IPS-15b (cell line): ENCODE measurements at regions not wholly inside any gene's neighbourhood (a gene's known extent, or its start where the extent isn't known, plus 50 kb on each side); places are given as distances from the start of the nearest gene placed in this dataset.

Source experiments
- H3K27me3 ChIP-seq: one replicate; pipeline ENCODE4 v1.6.1; 2013; ENCODE audit warnings: low read length; ENCODE audit not compliant: control insufficient read depth, insufficient read depth
- H3K36me3 ChIP-seq: one replicate; pipeline ENCODE4 v1.6.1; 2013; ENCODE audit warnings: low read length; ENCODE audit not compliant: control insufficient read depth, insufficient read depth
- H3K4me1 ChIP-seq: one replicate; pipeline ENCODE4 v1.6.1; 2013; ENCODE audit warnings: mild to moderate bottlenecking, low read length; ENCODE audit not compliant: control insufficient read depth, insufficient read depth
- H3K4me3 ChIP-seq: one replicate; pipeline ENCODE4 v1.5.1; 2013; ENCODE audit warnings: low read depth, low read length
- H3K9ac ChIP-seq: one replicate; pipeline ENCODE4 v1.6.1; 2013; ENCODE audit warnings: low read depth, mild to moderate bottlenecking, low read length
- H3K9me3 ChIP-seq: one replicate; pipeline ENCODE4 v1.6.1; 2013; ENCODE audit warnings: mild to moderate bottlenecking, low read length; ENCODE audit not compliant: control insufficient read depth, insufficient read depth

DNA sequence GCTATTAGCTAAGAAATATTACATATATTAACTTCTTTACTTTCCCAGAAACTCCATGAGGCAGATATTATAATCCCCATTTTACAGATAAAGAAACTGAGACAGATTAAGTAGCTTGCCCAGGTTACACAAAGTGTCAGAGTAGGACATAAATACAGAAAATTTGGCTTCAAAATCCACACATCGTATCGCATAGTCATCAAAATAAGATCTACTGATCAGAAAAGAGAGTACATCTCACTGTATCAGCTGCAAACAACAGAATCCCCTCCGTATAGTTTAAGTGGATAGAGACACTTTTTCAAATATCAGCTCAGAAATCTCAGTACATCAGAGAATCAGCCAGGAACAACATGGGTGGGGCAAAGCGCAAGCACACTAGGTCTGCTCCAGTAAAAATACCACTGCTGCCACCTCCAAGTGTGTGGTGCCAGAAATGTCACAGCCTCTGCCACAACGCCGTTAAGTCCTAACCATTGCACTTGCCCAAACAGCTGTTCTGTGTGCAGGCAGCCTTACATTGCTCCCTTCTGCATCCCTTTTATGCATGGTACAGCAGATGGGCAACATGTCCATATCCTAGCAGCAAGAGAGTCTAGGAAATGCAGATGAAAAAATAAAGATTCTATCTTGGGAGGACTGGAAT lies 204.8 kb downstream of the KLF12 start:
- H3K9me3 ChIP-seq, result no peaks in the 10 kb centered on the region
- no peak overlapping the region for H3K4me3 ChIP-seq
- H3K27me3 ChIP-seq, result no peaks in the 10 kb centered on the region
- no peaks in the 10 kb centered on the region for H3K36me3 ChIP-seq
- H3K4me1 ChIP-seq, result no peaks in the 10 kb centered on the region
- H3K9ac ChIP-seq, result no peak overlapping the region

DNA sequence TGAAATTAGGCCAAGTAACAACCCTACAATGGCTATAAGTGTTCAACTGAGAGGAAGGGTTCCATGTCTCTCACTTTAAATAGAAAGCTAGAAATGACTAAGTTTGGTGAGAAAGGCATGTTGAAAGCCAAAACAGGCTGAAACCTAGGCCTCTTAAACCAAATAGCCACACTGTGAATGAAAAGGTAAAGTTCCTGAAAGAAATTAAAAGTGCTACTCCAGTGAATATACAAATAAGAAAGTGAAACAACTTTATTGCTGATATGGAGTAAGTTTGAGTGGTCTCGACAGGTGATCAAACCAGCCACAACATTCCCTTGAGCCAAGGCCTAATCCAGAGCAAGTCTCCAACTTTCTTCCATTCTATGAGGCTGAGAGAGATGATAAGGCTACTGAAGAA lies 209.6 kb downstream of the KLF12 start:
- Histone ChIP-seq H3K9ac (no peak overlapping the region), H3K4me1 (no peaks in the 10 kb centered on the region), H3K27me3 (no peaks in the 10 kb centered on the region), H3K9me3 (no peaks in the 10 kb centered on the region), H3K4me3 (no peak overlapping the region), H3K36me3 (no peaks in the 10 kb centered on the region)

DNA sequence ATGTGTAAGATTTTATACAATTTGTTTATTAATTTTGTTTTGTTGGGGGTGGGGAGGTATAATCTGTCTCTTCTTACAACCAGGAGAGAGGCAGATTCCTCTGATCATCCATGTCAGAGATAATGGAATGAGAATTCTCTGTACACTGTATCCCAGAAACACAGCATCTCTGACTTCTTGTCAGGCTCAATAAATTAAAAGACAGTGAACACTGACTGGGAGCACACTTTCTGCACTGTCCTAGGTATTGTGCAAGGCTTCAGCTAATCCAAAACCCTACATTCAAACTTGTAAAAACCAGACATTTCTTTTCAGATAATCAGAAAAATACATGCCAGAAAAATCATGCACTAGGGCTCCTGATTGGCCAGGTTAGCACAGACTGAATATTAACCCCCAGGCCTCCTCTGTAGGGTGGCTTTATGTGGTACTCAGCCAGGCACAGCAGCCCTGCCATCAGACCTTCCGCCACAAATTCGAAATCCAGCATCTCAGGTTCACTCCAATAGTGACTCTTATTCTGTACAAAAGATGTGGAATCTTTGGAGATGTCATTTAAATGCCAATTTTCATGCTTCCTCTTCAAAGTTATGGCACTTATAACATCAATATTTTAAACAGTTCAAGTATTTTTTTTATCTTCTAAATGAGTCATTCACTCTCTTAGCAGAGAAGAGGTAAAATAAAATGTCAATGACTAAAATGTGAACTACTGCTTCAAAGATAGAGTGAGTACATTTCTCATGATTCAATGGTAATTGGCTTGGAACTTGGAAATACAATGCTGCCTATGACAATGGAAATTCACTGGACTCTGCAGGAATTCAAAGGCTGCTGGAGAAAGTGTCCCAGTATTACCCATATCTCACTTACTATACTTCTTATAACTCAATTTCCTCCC lies 211.5 kb downstream of the KLF12 start:
- Histone ChIP-seq H3K4me3 (no peak overlapping the region), H3K27me3 (no peaks in the 10 kb centered on the region), H3K9ac (no peak overlapping the region), H3K9me3 (no peaks in the 10 kb centered on the region), H3K4me1 (no peaks in the 10 kb centered on the region), H3K36me3 (no peaks in the 10 kb centered on the region)

DNA sequence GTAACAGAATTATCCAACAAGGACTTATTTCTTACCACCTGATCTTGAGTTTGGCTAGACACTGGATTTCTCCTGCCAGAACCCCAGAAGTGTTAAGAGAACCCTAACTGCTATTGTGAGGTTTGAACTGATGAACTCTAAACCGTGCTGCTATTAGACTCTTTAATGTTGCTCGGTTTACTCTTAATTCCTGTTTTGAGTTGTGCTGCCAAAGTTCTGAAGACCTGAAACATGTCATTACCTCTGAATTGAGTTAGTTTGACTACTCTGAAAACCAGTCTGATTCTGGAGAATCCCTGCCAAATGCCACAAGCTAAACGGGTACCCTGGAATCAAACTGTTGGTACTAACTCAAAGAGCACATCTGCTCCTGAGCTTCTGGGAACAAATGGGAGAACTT lies 215.5 kb downstream of the KLF12 start:
- no peak overlapping the region for H3K4me3 ChIP-seq
- no peaks in the 10 kb centered on the region for H3K9me3 ChIP-seq
- no peak overlapping the region for H3K9ac ChIP-seq
- H3K4me1 ChIP-seq, result no peaks in the 10 kb centered on the region
- H3K27me3 ChIP-seq, result no peaks in the 10 kb centered on the region
- H3K36me3 ChIP-seq, result no peaks in the 10 kb centered on the region

DNA sequence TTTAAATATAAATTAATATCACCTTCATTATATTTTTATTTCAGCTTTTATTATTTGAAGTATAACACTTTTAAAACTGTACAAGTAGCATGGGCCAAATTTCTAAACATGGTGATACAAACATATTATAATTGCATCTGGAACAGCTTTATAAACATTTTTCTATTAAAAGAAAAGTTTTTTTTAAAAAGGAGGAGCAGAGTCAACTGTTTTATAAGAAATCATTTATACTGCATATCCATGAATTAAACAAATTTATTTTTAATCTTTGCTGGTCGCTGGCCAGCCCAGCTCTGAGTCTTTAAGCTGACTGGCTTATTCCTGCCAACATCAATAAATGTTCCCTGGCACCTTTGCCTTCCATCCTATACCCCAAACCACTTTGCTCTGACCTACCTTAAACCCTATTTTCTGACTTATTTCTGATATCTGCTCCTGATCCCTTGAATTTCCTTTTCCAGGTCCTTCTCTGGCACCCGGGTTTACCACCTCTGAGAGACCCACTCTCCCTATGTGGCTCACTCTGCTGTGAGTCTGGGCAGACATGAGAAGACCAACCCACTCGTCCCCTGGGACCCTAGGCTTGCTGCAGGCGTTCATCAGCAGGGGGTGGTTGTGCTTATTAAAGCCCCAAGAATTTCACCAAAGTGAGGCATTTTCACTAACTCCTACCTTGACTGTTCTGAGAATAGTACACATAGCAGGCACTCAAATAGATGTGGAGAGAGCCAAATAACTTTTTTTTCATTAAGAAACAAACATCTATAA lies 220.3 kb downstream of the KLF12 start:
- Histone ChIP-seq H3K9me3 (no peaks in the 10 kb centered on the region), H3K9ac (no peak overlapping the region), H3K4me3 (no peak overlapping the region)

DNA sequence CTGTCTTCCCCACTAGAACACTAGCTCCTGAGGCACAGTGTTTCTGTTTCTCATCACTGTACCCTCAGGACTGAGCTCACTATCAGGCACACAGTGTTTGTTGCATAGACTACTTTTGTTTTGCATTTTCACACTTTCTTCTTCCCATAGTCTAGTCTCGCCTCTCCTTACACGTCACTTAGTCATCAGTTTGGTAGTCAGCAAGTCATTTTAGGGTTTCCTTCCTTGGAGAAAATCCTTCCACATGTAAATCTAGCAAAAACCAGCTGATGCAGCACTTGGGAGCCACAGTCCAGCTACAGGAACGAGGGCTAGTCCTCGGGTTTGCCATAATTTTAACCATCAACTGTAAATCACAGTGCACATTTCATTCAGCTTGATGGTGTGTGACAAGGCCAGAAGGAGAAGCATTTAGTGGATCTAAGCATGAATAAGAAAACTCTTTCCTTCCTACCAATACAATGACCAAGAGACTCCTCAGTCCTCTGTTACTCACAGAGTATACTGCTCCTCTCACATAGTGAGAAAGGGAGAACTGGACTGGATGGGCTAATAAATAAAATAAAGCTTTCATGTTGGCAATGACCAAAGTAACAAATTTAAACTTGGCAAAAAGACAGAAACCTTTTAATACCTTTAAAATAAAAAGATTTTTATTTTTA lies 221.0 kb downstream of the KLF12 start:
- H3K36me3 ChIP-seq, result no peaks in the 10 kb centered on the region
- no peaks in the 10 kb centered on the region for H3K9me3 ChIP-seq
- H3K4me3 ChIP-seq, result no peak overlapping the region
- H3K9ac ChIP-seq, result no peak overlapping the region
- H3K27me3 ChIP-seq, result no peaks in the 10 kb centered on the region
- H3K4me1 ChIP-seq, result peaks cover 3% of the 10 kb centered on the region

More for the DNA sequence above, 220.3 kb downstream of the KLF12 start:
- Histone ChIP-seq H3K27me3 (no peaks in the 10 kb centered on the region), H3K4me1 (peaks cover 3% of the 10 kb centered on the region), H3K36me3 (no peaks in the 10 kb centered on the region)

DNA sequence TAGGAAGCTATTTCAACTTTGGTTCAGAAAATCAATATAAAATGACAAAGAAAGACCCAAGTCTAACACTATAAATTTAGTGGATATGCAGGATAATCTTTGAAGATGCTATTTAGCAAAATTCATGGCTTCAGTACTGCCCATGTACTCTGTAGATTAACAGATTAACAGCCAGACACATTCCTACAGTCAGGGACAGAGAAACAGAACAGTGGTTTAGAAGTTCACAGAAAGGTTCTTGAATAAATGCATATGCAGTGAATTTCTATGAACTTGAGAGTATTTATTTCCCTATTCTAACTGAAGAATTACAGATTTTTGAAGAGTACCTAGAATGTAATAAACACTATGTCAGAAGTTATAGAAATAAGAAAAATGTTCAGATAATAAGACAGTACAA lies 222.8 kb downstream of the KLF12 start:
- H3K9ac ChIP-seq, result no peak overlapping the region
- H3K4me1 ChIP-seq, result peaks cover 3% of the 10 kb centered on the region
- no peaks in the 10 kb centered on the region for H3K9me3 ChIP-seq
- peaks cover 3% of the 10 kb centered on the region for H3K27me3 ChIP-seq
- no peak overlapping the region for H3K4me3 ChIP-seq
- no peaks in the 10 kb centered on the region for H3K36me3 ChIP-seq

DNA sequence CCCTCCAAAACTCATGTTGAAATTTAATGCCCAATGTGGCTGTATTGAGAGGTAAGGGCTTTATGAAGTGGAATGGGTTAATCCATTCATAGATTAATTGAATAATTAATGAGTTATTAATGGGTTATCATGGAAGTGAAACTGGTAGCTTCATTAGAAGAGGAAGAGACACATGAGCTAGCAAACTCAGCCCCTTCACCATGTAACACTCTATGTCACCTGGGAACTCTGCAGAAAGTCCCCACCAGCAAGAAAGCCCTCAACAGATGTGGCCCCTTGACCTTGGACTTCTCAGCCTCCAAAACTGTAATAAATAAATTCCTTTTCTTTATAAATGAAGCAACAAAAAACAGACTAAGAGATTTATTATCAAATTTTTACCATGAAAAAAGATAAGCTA lies 223.5 kb downstream of the KLF12 start:
- Histone ChIP-seq H3K9me3 (no peaks in the 10 kb centered on the region), H3K36me3 (no peaks in the 10 kb centered on the region), H3K9ac (no peak overlapping the region), H3K27me3 (peaks cover 5% of the 10 kb centered on the region), H3K4me1 (peaks cover 3% of the 10 kb centered on the region), H3K4me3 (no peak overlapping the region)

DNA sequence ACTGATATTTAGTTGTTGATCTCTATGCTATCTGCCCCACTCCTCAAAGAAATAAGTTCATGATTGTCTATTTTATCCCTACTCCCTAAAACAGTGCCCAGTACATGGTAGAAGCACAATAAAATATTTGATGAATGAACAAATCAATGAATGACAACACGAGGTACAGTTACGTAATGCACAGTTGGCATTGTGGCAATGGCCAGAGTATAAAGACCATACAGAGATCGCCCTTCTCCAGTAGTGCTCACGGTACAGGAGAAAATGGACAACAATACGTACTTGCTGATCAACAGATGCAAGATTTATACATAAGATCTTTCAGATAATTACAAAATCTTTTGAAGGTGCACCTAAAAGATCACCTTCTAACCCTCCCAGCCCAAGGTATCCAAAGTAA lies 225.4 kb downstream of the KLF12 start:
- Histone ChIP-seq H3K4me1 (peaks cover 3% of the 10 kb centered on the region), H3K9me3 (no peaks in the 10 kb centered on the region), H3K27me3 (peaks cover 24% of the 10 kb centered on the region), H3K36me3 (no peaks in the 10 kb centered on the region), H3K4me3 (no peak overlapping the region), H3K9ac (no peak overlapping the region)

DNA sequence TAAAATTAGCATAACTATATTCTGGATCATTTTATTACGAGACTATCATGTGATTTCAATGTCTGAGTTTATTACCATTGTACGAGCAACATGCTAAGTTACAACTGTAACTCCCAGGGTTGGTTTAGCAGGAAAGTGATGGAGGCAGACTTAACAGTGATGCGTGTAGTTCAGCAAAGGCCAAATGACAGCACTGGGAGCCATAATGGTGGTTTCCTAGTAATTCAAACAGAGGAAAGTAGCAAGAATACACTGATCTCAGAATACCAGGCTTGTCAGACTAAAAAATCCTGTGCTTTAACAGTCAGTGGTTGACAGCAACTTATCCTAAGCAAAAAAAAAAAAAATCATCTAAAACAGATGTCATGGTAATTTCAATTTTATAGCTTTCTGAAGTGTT lies 229.6 kb downstream of the KLF12 start:
- Histone ChIP-seq H3K36me3 (no peaks in the 10 kb centered on the region), H3K9ac (no peak overlapping the region), H3K4me3 (no peak overlapping the region), H3K9me3 (no peaks in the 10 kb centered on the region), H3K27me3 (peaks cover 54% of the 10 kb centered on the region), H3K4me1 (no peaks in the 10 kb centered on the region)

DNA sequence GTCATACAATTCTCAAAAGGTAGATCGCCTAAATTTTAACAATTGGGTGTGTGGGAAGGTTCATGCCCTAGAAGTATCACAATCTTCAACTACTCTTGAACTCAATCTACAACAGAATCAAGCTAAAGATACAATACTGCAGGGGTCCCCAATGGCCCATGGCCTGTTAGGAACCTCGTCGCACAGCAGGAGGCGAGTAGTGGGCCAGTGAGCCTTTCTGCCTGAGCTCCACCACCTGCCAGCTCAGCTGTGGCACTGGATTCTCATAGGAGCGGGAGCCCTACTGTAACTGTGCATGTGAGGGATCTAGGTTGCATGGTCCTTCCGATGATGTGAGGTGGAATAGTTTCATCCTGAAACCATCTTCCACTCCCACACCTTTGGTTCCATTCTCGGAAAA lies 230.6 kb downstream of the KLF12 start:
- no peak overlapping the region for H3K9ac ChIP-seq
- no peak overlapping the region for H3K4me3 ChIP-seq
- no peaks in the 10 kb centered on the region for H3K36me3 ChIP-seq
- H3K9me3 ChIP-seq, result no peaks in the 10 kb centered on the region
- H3K4me1 ChIP-seq, result no peaks in the 10 kb centered on the region
- peaks cover 54% of the 10 kb centered on the region for H3K27me3 ChIP-seq
